ENCODE measurements at regions not wholly inside any gene's neighbourhood (a gene's known extent, or its start where the extent isn't known, plus 50 kb on each side); places are given as distances from the start of the nearest gene placed in this dataset.

GRCh38 chr9:18075253-18075952 lies 398.6 kb upstream of the ADAMTSL1 start:
- no peak for DNase-seq

- DNase-seq: no peak
Observed at GRCh38 chr9:18077941-18078678, 395.8 kb upstream of the ADAMTSL1 start.

- DNase-seq: no peak
Observed at GRCh38 chr9:18092138-18092537, 381.8 kb upstream of the ADAMTSL1 start.

- DNase-seq: no peak
Observed at GRCh38 chr9:18106006-18106560, 367.9 kb upstream of the ADAMTSL1 start.

- DNase-seq: no peak
Observed at GRCh38 chr9:18109675-18110074, 364.3 kb upstream of the ADAMTSL1 start.

- DNase-seq: no peak
Observed at GRCh38 chr9:18111146-18111545, 362.8 kb upstream of the ADAMTSL1 start.

GRCh38 chr9:18114559-18115475 lies 359.1 kb upstream of the ADAMTSL1 start:
- DNase-seq: no peak

GRCh38 chr9:18118268-18118667 lies 355.7 kb upstream of the ADAMTSL1 start:
- no peak for DNase-seq

GRCh38 chr9:18122171-18122570 lies 351.8 kb upstream of the ADAMTSL1 start:
- DNase-seq: no peak

GRCh38 chr9:18124760-18125159 lies 349.2 kb upstream of the ADAMTSL1 start:
- DNase-seq: no peak

GRCh38 chr9:18126831-18127498 lies 347.0 kb upstream of the ADAMTSL1 start:
- no peak for DNase-seq

GRCh38 chr9:18127499-18127875 lies 346.5 kb upstream of the ADAMTSL1 start:
- DNase-seq: no peak

- no peak for DNase-seq
Observed at GRCh38 chr9:18129809-18130334, 344.1 kb upstream of the ADAMTSL1 start.

GRCh38 chr9:18136354-18136994 lies 337.5 kb upstream of the ADAMTSL1 start:
- DNase-seq: no peak

- DNase-seq: no peak
Observed at GRCh38 chr9:18137815-18138214, 336.1 kb upstream of the ADAMTSL1 start.

- no peak for DNase-seq
Observed at GRCh38 chr9:18138656-18139055, 335.3 kb upstream of the ADAMTSL1 start.

GRCh38 chr9:18141681-18142080 lies 332.3 kb upstream of the ADAMTSL1 start:
- DNase-seq: no peak

GRCh38 chr9:18143073-18143745 lies 330.7 kb upstream of the ADAMTSL1 start:
- DNase-seq: no peak

- no peak for DNase-seq
Observed at GRCh38 chr9:18146329-18146728, 327.6 kb upstream of the ADAMTSL1 start.

GRCh38 chr9:18149471-18150011 lies 324.4 kb upstream of the ADAMTSL1 start:
- DNase-seq: no peak

GRCh38 chr9:18154661-18155060 lies 319.3 kb upstream of the ADAMTSL1 start:
- no peak for DNase-seq

Measured in activated T-cell treated with anti-CD3 and anti-CD28 coated beads, Interleukin-2, amount 50 U/mL, for 1 hour (primary cell).